B cell (primary cell): ENCODE measurements at regions not wholly inside any gene's neighbourhood (a gene's known extent, or its start where the extent isn't known, plus 50 kb on each side); places are given as distances from the start of the nearest gene placed in this dataset.

Source experiments
- ATAC-seq: fragments of 200-7000 bp; cut with Tn5 transposase; one replicate; pipeline ENCODE4 v1.10.0; 2021; ENCODE audit warnings: low read depth, mild to moderate bottlenecking, moderate number of reproducible peaks, moderate library complexity
- CTCF ChIA-PET: fragments of 350-600 bp; sonication (Branson Sonifier 250); formaldehyde crosslinking; loops from one replicate; lab custom pipeline; 2021; ENCODE audit warnings: antibody characterized with exemption, inconsistent platforms; lab: Charles Lee
- POLR2A ChIA-PET: fragments of 350-600 bp; sonication (Branson Sonifier 250); formaldehyde crosslinking; loops from one replicate; lab custom pipeline; 2021; ENCODE audit warnings: antibody characterized with exemption; lab: Charles Lee
- DNase-seq: peaks from one replicate; pipeline ENCODE4 v3.0.0; 2013
- H2AFZ ChIP-seq: 2 replicates; pipeline ENCODE4 v1.6.1; 2012; ENCODE audit warnings: mild to moderate bottlenecking, low read depth, low read length; ENCODE audit not compliant: insufficient read depth, poor library complexity, severe bottlenecking
- H3K27ac ChIP-seq, 2 donors: 1 replicate in 1 of 2; 2 replicates in 1 of 2; pipeline ENCODE4 v1.5.1; 2012 to 2013; ENCODE audit warnings: low read length in 2 of 2, mild to moderate bottlenecking in 2 of 2, moderate library complexity in 1 of 2
- H3K27me3 ChIP-seq, 4 experiments: fragments of 200-600 bp in 1 of 4; sonication (generic) in 1 of 4; replicated peaks in 1 of 4; 1 replicate in 2 of 4; 2 replicates in 2 of 4; pipeline versions ENCODE4 v1.6.1 to v1.7.0; 2013 to 2016; ENCODE audit warnings: low read length in 3 of 4, mild to moderate bottlenecking in 2 of 4, mixed read lengths in 1 of 4, moderate library complexity in 1 of 4; ENCODE audit not compliant: insufficient read depth in 4 of 4, control insufficient read depth in 3 of 4; ENCODE audit errors: control extremely low read depth in 1 of 4
- H3K36me3 ChIP-seq, 2 experiments: replicated peaks in 1 of 2; 1 replicate in 1 of 2; 2 replicates in 1 of 2; pipeline versions ENCODE4 v1.6.1 to v1.7.1; 2013; ENCODE audit warnings: low read length in 1 of 2; ENCODE audit not compliant: insufficient read depth in 2 of 2, control insufficient read depth in 1 of 2; ENCODE audit errors: control extremely low read depth in 1 of 2, extremely low read depth in 1 of 2
- H3K4me1 ChIP-seq, 2 donors: fragments of 200-600 bp in 1 of 2; sonication (generic) in 1 of 2; 1 replicate in 1 of 2; 2 replicates in 1 of 2; pipeline versions ENCODE4 v1.5.1 to v1.6.1; 2013 to 2017; ENCODE audit warnings: low read length in 2 of 2; ENCODE audit not compliant: control insufficient read depth in 2 of 2, insufficient read depth in 2 of 2
- H3K4me2 ChIP-seq: replicated peaks from 2 replicates; pipeline ENCODE3; 2012; ENCODE audit warnings: mild to moderate bottlenecking, low read depth, low read length; ENCODE audit not compliant: poor library complexity, severe bottlenecking
- H3K4me3 ChIP-seq, 5 experiments: fragments of 200-600 bp in 1 of 5; sonication (generic) in 1 of 5; 1 replicate in 3 of 5; 2 replicates in 2 of 5; pipeline versions ENCODE4 v1.5.1 to v1.7.0; 2011 to 2016; ENCODE audit warnings: low read length in 4 of 5, mild to moderate bottlenecking in 4 of 5, low read depth in 2 of 5, control low read depth in 1 of 5, moderate library complexity in 1 of 5; ENCODE audit not compliant: insufficient read depth in 1 of 5; ENCODE audit errors: control extremely low read depth in 1 of 5, extremely low read depth in 1 of 5
- H3K79me2 ChIP-seq: fragments of 200-600 bp; sonication (generic); one replicate; pipeline ENCODE4 v1.6.0; 2016; ENCODE audit warnings: low read length; ENCODE audit not compliant: control insufficient read depth, insufficient read depth
- H3K9ac ChIP-seq: fragments of 200-600 bp; sonication (generic); 2 replicates; pipeline ENCODE4 v1.6.1; 2017; ENCODE audit warnings: mild to moderate bottlenecking, low read length, moderate library complexity
- H3K9me3 ChIP-seq, 3 donors: one replicate each; pipeline versions ENCODE4 v1.6.1 to v1.7.1; 2013; ENCODE audit warnings: low read length in 2 of 3; ENCODE audit not compliant: control insufficient read depth in 2 of 3, insufficient read depth in 1 of 3; ENCODE audit errors: control extremely low read depth in 1 of 3
- H4K20me1 ChIP-seq: 2 replicates; pipeline ENCODE4 v1.6.0; 2012; ENCODE audit warnings: mild to moderate bottlenecking, low read length; ENCODE audit not compliant: insufficient read depth, control insufficient read depth, poor library complexity, severe bottlenecking
- H3K27ac Mint-ChIP-seq: one replicate; pipeline ENCODE4 v1.8.0; 2021; ENCODE audit warnings: mixed read lengths
- H3K27me3 Mint-ChIP-seq: one replicate; pipeline ENCODE4 v1.8.0; 2021; ENCODE audit warnings: mixed read lengths
- H3K4me1 Mint-ChIP-seq: one replicate; pipeline ENCODE4 v1.8.0; 2021; ENCODE audit warnings: mixed read lengths
- H3K4me3 Mint-ChIP-seq: one replicate; pipeline ENCODE4 v1.8.0; 2021; ENCODE audit warnings: mixed read lengths
- H3K9me3 Mint-ChIP-seq: one replicate; pipeline ENCODE4 v1.8.0; 2022; ENCODE audit warnings: mixed read lengths; ENCODE audit not compliant: insufficient read depth
- CTCF ChIP-seq: fragments of 200-600 bp; IDR thresholded peaks from one replicate; pipeline ENCODE4 v1.8.0; 2022; ENCODE audit warnings: antibody characterized with exemption, mild to moderate bottlenecking
- EZH2 ChIP-seq: IDR thresholded peaks from 2 replicates; pipeline ENCODE4 v1.6.1; 2012; ENCODE audit warnings: borderline replicate concordance, low read depth, mild to moderate bottlenecking, moderate library complexity, low read length; ENCODE audit not compliant: insufficient read depth, poor library complexity, severe bottlenecking
- WGBS: methylation state at CpG from one replicate; pipeline ENCODE4 v1.1.5; 2013; ENCODE audit warnings: missing lambda C conversion rate; ENCODE audit not compliant: insufficient coverage; 5-methylcytosine and 5-hydroxymethylcytosine counted together
- intact Hi-C: fragments of 100-400 bp; cut with micrococcal nuclease; formaldehyde crosslinking; loops from one replicate; pipeline ENCODE4 v1.10.0; 2022

GRCh38 chr16:64857411-64857810 lies 264.5 kb downstream of the CDH11 start:
- DNase-seq (no peak), ATAC-seq (no peak)
- Mint-ChIP-seq H3K27ac (no peak overlapping the region), H3K4me1 (no peaks in the 10 kb centered on the region), H3K9me3 (peaks cover 3% of the 10 kb centered on the region), H3K27me3 (no peaks in the 10 kb centered on the region), H3K4me3 (no peak overlapping the region)
- H4K20me1 ChIP-seq, result no peaks in the 10 kb centered on the region
- no peaks in the 10 kb centered on the region for H3K27me3 ChIP-seq
- no peaks in the 10 kb centered on the region for H3K79me2 ChIP-seq
- intact Hi-C loops, result no loop called here
- no peaks in the 10 kb centered on the region for H3K36me3 ChIP-seq
- H2AFZ ChIP-seq, result no peak overlapping the region
- POLR2A ChIA-PET, result no interaction called here
- WGBS, result 100% methylated on average over 1 of the region's 2 CpGs
- no peak overlapping the region for H3K4me2 ChIP-seq
- no peak overlapping the region for H3K4me3 ChIP-seq
- CTCF ChIA-PET, result no interaction called here
- H3K4me1 ChIP-seq, result no peaks in the 10 kb centered on the region
- H3K9ac ChIP-seq, result no peak overlapping the region
- no peaks in the 10 kb centered on the region for H3K9me3 ChIP-seq
- TF ChIP-seq EZH2 (no peak), CTCF (no peak)
- H3K27ac ChIP-seq, result no peak overlapping the region

- ChIA-PET CTCF (no interaction called here), POLR2A (no interaction called here)
- Histone ChIP-seq H3K9me3 (no peaks in the 10 kb centered on the region), H3K9ac (no peak overlapping the region), H3K27ac (no peak overlapping the region), H3K4me3 (no peak overlapping the region), H2AFZ (no peak overlapping the region), H3K4me1 (no peaks in the 10 kb centered on the region), H3K27me3 (no peaks in the 10 kb centered on the region), H3K4me2 (no peak overlapping the region), H3K79me2 (no peaks in the 10 kb centered on the region), H4K20me1 (no peaks in the 10 kb centered on the region), H3K36me3 (no peaks in the 10 kb centered on the region)
- intact Hi-C loops, result no loop called here
- H3K27ac Mint-ChIP-seq, result no peak overlapping the region
- DNase-seq, result no peak
- no peaks in the 10 kb centered on the region for H3K9me3 Mint-ChIP-seq
- no peaks in the 10 kb centered on the region for H3K27me3 Mint-ChIP-seq
- no CpG with 5 or more reads among the region's 2 CpGs for WGBS
- no peaks in the 10 kb centered on the region for H3K4me1 Mint-ChIP-seq
- no peak overlapping the region for H3K4me3 Mint-ChIP-seq
- TF ChIP-seq EZH2 (no peak), CTCF (no peak)
- ATAC-seq, result no peak
Measured at GRCh38 chr16:64853551-64853950, 268.3 kb downstream of the CDH11 start.
